ENCODE measurements at regions not wholly inside any gene's neighbourhood (a gene's known extent, or its start where the extent isn't known, plus 50 kb on each side); places are given as distances from the start of the nearest gene placed in this dataset.
A peak's percentile ranks its signal among the peaks of the same experiment; 100 is the strongest.
"Not testable (repeated sequence)": the region's sequence is repeated elsewhere in the genome, so short reads cannot be mapped to it uniquely, and the experiment has no call there.

DNA sequence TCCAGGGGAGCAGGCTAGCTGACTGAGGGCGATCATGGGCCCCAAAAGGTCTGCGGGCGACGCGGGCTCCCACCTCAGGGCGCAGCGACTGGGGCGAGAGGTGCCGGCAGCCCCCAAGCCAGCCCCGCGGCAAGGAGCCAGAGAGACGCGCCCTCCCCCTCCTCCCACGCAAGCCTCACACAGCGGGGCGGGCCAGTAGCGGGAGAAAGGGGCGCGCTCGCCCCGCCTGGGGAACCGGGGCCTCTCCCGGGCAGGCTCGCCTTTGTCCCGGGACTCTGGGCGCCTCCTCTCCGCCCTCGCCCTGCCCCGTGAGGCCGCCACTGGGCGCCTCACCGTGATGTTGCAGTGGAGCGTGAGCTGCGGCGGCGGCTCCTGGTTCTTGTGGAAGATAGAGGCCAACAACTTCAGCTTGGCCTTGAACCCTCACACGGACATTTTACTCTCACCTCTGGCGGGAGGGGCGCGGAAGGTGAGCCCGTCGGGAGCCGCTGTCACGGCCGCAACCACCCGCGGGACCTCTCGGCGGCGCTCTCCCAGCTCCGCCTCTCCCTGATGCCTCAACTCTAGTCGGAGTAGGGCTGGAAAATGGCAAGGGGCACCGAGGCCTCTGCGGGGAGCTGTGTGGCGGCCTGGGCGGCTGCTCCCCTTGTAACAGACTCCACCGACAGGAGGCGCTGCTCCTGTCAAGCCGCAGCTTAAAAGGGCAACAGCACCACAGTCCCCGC lies 100.5 kb upstream of the ZSCAN2 start:
- peak in 1 of 2 experiments; percentile 0 for DNase-seq
- not testable (repeated sequence) for H3K27me3 ChIP-seq; H3K4me3 ChIP-seq; H3K9me3 ChIP-seq (replicated peaks); H3K4me1 ChIP-seq; H3K36me3 ChIP-seq; H3K27ac ChIP-seq

DNA sequence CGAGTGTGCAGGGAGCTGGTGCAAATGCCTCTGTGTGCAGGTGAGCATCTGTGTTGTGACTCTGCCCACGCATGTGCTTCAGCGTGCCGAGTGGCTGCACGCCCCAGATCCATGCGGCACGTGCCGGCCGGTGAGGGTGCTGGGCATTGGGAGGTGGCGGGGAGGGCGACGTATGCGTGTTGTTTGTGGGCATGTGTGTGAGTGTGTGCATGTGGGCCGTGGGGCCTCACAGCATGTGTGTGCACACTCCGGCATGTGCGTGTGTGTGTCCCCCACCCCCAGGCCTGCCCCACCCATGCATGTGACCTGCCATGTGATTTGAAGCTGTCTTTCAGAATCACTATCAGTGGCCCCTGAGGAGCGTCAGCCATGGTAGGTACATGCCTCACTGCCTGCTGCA lies 97.7 kb upstream of the ZSCAN2 start:
- DNase-seq; H3K36me3 ChIP-seq; H3K27me3 ChIP-seq; H3K4me3 ChIP-seq; H3K4me1 ChIP-seq; H3K9me3 ChIP-seq (replicated peaks); H3K27ac ChIP-seq: not testable (repeated sequence)

DNA sequence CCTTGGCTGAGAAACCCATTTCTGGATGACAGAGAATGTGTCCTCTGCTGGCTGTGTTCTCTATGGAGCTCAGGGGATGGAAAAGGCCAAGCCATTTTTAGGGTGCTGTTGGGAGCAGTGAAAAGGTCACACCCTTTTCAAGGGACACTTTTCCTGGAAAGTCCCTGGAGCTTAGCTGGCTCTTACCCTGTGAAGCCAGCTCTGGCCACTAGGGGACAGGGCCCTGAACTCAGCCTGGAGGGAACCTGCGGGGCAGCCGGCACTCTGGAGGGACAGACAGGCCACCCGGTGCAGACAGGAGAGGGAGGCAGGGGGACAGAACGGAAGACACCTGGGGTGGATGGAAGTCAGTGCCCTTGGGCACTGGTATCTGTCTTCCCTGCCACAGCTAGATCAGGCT lies 95.3 kb upstream of the ZSCAN2 start:
- not testable (repeated sequence) for H3K9me3 ChIP-seq (replicated peaks); DNase-seq; H3K27me3 ChIP-seq; H3K4me1 ChIP-seq; H3K36me3 ChIP-seq; H3K27ac ChIP-seq; H3K4me3 ChIP-seq

DNA sequence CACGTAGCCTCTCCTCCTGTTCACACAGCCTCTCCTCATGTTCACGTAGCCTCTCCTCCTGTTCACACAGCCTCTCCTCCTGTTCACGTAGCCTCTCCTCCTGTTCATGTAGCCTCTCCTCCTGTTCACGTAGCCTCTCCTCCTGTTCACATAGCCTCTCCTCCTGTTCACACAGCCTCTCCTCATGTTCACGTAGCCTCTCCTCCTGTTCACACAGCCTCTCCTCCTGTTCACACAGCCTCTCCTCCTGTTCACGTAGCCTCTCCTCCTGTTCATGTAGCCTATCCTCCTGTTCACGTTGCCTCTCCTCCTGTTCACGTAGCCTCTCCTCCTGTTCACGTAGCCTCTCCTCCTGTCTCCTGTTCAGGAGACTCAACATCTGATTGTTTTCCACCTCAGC lies 88.5 kb upstream of the ZSCAN2 start:
- not testable (repeated sequence) for DNase-seq; H3K27ac ChIP-seq; H3K9me3 ChIP-seq (replicated peaks); H3K4me1 ChIP-seq; H3K4me3 ChIP-seq; H3K27me3 ChIP-seq; H3K36me3 ChIP-seq

DNA sequence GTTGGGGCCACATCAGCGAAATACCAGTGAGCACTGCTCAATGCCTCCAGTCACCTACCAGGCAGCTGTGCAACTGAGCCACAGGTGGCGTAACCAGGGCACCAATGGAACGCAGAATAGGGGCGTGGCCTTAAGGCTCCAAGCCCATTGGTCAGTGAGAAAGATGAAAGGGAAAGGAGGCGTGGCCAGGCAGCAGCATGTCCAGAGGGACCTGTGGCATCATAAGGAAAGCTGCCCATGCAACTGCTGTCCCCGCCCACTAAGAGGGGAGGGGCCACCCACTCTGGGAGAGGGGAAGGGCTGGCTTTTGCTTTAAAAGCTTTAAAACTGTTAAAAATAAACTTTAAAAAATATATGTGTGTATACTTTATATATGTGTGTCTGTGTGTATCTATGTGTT lies 84.0 kb upstream of the ZSCAN2 start:
- not testable (repeated sequence) for H3K36me3 ChIP-seq; H3K27ac ChIP-seq; H3K4me1 ChIP-seq; H3K4me3 ChIP-seq; H3K9me3 ChIP-seq (replicated peaks); H3K27me3 ChIP-seq
- peak in 1 of 2 experiments; percentile 3 for DNase-seq

DNA sequence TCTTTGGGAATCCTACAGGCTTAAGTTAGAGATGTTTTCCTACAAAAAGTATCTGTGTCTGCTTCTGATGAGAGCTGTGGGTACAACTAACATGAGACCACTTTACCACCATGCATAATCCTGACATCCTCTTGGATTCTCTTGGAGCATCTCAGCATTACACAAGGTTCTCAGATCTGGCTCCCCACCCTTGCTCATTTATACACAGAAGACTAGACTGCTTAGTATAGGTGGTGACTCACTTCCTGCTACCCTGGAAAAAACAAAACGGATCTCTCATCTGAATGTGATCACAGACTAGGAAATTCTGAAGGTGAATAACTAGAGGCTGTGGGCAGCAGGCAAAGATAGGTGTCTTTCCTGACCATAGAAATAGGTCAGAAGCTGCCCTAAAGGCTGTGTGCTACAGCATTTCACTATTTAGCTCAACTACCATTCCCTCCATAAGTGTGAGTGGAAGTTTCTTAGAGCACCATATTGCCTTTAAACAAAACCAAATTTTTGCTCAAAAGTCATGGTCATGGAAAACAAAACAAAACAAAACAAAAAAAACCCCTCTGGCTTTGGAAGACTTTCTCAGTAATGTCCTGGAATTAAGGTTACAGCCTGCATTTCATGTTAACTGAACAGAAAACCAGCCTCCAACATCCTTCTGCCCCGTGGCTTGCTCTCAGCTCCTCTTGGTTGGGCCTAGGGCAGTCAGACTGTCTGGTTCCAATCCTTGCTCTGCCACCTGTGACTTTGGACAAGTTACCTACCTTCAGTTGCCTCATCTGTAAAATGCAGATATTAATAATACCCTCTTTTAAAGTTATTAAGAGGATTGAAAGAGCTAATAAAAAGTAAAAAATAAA lies 75.1 kb upstream of the ZSCAN2 start:
- not testable (repeated sequence) for H3K27ac ChIP-seq; H3K4me3 ChIP-seq; DNase-seq; H3K4me1 ChIP-seq; H3K27me3 ChIP-seq; H3K9me3 ChIP-seq (replicated peaks); H3K36me3 ChIP-seq

DNA sequence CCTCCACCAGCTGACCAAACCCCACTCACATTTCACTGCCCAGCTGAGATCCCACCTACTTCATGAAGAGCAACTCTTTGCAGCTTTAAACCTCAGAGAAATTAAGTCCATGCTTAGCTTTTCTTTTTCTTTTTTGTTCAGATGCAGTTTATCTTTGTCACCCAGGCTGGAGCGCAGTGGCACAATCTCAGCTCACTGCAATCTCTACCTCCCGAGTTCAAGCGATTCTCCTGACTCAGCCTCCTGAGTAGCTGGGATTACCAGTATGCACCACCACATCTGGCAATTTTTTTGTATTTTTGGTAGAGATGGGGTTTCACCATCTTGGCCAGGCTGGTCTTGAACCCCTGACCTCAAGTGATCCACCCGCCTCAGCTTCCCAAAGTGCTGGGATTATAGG lies 70.1 kb upstream of the ZSCAN2 start:
- not testable (repeated sequence) for DNase-seq

DNA sequence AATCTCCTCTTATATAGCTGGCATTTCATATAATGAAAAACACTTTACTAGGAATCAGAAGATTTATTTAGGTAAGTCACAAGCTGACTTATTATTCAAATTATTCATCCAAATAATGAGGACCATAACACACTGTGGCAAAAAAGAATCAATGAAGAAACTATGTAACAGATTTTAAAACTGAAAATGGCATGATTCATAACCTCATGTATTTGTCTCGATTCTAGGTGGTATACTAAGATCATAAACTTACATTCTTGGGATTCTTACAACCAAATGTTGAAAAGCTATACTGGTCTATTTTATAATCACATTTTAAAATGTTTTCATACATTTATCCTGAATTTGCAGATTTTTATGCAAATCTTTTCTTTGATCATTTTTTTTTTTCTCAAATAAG lies 69.6 kb upstream of the ZSCAN2 start:
- H3K36me3 ChIP-seq; H3K27ac ChIP-seq; H3K4me1 ChIP-seq; H3K9me3 ChIP-seq (replicated peaks); H3K4me3 ChIP-seq; DNase-seq; H3K27me3 ChIP-seq: not testable (repeated sequence)

More for the DNA sequence above, 70.1 kb upstream of the ZSCAN2 start:
- H3K27ac ChIP-seq; H3K4me1 ChIP-seq; H3K27me3 ChIP-seq; H3K4me3 ChIP-seq; H3K36me3 ChIP-seq; H3K9me3 ChIP-seq (replicated peaks): not testable (repeated sequence)

DNA sequence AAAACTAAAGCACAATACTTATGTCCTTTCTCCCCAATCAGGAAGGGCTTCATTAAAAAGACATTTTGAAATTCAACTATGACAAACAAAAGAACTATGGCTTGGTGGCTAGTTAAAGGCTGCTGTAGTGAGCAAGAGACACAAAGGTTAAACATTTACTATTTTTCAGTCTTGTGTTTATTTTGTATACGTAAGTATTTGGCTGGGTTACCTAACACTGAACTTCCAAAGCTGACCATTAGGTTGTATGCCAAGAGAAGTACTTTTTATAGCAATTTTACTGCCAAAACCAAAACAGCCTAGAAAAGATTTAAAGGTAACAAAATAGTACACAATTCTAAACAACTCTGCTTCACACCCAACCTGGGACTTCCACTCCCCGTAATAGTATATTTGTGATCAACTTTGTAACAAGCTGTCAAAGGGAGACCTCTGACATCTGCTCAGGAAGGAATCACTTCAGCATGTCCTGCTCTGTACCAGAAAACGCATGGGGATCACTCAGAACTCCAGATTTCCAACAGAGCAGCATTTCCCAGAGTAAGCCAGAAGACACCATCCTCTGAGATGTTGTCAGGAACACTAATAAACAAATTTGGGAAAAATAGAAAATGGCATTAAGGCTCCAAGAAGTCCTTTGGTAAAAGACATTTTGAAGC lies 69.0 kb upstream of the ZSCAN2 start:
- not testable (repeated sequence) for H3K27ac ChIP-seq; H3K36me3 ChIP-seq; H3K27me3 ChIP-seq; H3K4me3 ChIP-seq; DNase-seq; H3K9me3 ChIP-seq (replicated peaks); H3K4me1 ChIP-seq

DNA sequence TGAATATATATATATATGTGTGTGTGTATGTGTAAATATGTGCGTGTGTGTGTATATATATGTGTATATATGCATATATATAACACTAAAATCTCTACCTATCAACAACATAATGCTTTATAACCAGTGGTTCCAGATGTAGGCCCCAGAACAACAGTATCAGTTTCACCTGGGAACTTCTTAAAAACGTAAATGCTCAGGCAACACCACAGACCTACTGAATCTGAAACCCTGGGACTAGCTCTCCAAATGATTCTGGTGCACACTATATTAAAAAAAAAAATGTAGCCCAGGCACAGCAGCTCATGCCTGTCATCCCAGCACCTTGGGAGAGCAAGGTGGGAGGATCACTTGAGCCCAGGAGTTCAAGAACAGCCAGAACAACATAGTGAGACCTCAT lies 67.1 kb upstream of the ZSCAN2 start:
- not testable (repeated sequence) for H3K4me3 ChIP-seq; DNase-seq; H3K27ac ChIP-seq; H3K4me1 ChIP-seq; H3K27me3 ChIP-seq; H3K9me3 ChIP-seq (replicated peaks); H3K36me3 ChIP-seq

DNA sequence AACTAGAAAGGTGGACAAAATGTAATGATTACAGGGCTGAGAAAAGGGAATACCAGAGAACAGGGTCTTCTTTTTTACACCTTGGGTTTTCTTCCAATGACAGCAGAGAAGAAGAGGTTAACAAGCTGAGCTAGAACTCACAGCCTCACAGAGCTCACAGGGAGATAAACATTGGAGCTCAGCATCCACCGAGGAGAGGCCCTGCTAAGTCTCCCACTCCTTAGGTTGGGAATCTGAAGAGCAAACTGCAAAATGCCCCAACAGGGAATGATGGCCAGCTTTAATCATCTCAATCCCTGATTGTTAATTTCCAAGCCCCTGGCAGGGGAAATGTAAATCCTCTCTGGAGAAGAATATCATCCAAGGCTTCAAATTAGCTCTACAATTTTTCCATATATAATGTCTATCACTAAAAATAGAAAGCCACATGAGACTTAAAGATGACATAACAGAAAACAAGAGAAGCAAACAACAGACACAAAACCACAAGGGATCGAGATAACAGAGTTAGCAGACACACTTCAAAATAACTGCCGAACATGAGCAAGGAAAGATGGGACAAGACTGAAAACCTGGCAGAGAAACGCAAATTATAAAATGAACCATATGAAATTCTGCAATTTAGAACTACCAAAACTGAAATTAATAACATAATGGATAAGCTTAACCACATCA lies 66.1 kb upstream of the ZSCAN2 start:
- H3K27ac ChIP-seq; H3K9me3 ChIP-seq (replicated peaks); H3K36me3 ChIP-seq; H3K27me3 ChIP-seq; H3K4me3 ChIP-seq; DNase-seq; H3K4me1 ChIP-seq: not testable (repeated sequence)

DNA sequence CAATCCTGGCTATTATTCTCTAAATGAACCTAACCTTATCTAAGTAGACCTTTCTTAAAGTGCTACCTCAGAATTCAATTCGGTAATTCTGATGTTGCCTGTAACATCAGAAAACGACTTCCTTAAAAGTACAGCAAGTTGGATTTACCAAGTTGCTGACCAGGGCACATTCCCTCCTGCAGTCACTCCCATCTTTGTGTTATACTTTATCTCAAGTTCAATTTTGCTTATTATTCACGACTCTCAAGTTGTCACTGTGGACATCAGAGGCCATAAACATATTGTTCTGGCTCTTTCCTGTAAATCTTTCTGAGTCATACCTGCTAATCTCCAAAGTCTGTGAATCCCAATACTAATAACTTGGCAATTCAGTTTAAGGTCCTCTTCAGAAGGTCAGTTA lies 64.6 kb upstream of the ZSCAN2 start:
- not testable (repeated sequence) for H3K36me3 ChIP-seq; H3K27ac ChIP-seq; H3K27me3 ChIP-seq; H3K4me1 ChIP-seq; H3K4me3 ChIP-seq; DNase-seq; H3K9me3 ChIP-seq (replicated peaks)

DNA sequence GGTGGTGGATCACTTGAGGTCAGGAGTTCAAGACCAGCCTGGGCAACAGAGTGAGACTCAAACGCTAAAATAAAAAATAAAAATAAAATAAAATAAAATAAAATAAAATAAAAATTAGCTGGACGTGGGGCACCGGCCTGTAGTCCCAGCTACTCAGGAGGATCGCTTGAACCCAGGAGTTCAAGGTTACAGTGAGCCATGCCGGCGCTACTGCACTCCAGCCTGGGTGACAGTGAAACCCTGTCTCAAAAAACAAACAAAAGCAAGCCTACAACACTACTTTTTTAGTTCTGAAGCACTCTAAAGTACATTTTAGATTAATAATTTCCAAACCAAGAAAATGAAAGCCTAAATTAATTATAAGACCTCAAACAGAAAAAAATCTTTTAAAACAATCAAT lies 56.2 kb upstream of the ZSCAN2 start:
- H3K4me1 ChIP-seq; H3K4me3 ChIP-seq; H3K36me3 ChIP-seq; DNase-seq; H3K27me3 ChIP-seq; H3K27ac ChIP-seq; H3K9me3 ChIP-seq (replicated peaks): not testable (repeated sequence)

DNA sequence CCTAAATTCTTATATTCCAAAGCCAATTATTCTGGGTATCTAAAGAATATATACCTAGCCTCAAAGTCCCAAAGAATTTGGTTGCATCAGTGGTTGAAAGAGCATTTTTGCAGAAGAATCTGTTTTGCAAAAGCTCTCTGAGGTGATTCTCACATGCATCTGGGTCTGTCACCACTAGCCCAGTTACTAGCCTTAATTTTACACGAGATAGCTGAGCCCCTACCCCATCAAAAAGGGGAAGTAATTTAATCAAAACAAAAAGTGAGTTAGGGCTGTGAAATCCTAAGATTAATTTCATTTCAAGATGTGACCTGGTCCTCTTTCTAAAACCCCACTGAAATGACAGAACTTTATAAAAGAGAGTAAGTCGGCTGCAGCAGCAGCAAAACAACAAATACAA lies 53.7 kb upstream of the ZSCAN2 start:
- H3K9me3 ChIP-seq (replicated peaks); H3K27ac ChIP-seq; H3K27me3 ChIP-seq; H3K36me3 ChIP-seq; H3K4me3 ChIP-seq; DNase-seq: not testable (repeated sequence)
- peaks cover 15% of the 10 kb centered on the region for H3K4me1 ChIP-seq

DNA sequence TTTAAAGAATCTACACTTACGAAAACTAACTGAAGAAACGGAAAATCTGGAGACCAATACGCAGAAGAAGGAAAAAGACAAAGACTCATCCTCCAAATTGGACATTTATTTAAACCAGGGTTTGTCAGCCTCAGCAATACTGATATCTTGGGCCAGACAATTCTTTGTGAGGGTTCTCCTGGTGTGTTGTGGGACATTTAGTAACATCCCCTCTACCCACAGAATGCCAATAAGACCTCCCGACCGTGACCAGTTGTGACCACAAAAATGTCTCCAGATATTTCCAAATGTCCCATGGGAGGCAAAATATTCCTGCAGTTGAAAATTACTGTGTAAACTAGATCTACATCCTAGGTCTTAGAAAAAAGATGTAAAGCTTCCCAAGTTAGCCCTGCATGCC lies 50.3 kb upstream of the ZSCAN2 start:
- H3K36me3 ChIP-seq, result not testable (repeated sequence)
- DNase-seq, result peak; percentile 75 to 76

More for the DNA sequence above, 50.3 kb upstream of the ZSCAN2 start:
- not testable (repeated sequence) for H3K4me3 ChIP-seq; H3K27me3 ChIP-seq; H3K9me3 ChIP-seq (replicated peaks)
- H3K27ac ChIP-seq, result peak overlapping the region; percentile 86
- H3K4me1 ChIP-seq, result peaks cover 17% of the 10 kb centered on the region

Measured in SJCRH30 (cell line).